Ovary (tissue), 7 donors: ENCODE measurements at regions not wholly inside any gene's neighbourhood (a gene's known extent, or its start where the extent isn't known, plus 50 kb on each side); places are given as distances from the start of the nearest gene placed in this dataset.

Source experiments
- DNase-seq, 5 donors: peaks; one replicate each; pipeline ENCODE4 v3.0.0-alpha.2; 2019 to 2020
- H3K27ac ChIP-seq, 2 donors: fragments of 200-600 bp; one replicate each; pipeline versions ENCODE4 v1.5.1 to v1.8.0; 2019 to 2022
- H3K27me3 ChIP-seq: fragments of 200-600 bp; one replicate; pipeline ENCODE4 v1.8.0; 2022
- H3K36me3 ChIP-seq: fragments of 200-600 bp; sonication (generic); one replicate; pipeline ENCODE4 v1.5.1; 2019
- H3K4me1 ChIP-seq: one replicate; pipeline ENCODE4 v1.8.1; 2013; ENCODE audit warnings: mild to moderate bottlenecking, moderate library complexity; ENCODE audit not compliant: insufficient read depth
- H3K4me3 ChIP-seq: fragments of 200-600 bp; sonication (generic); one replicate; pipeline ENCODE4 v1.5.1; 2017
- H3K9me3 ChIP-seq, 2 donors: fragments of 200-600 bp in 1 of 2; sonication (generic) in 1 of 2; one replicate each; pipeline versions ENCODE4 v1.5.1 to v1.8.1; 2013 to 2019; ENCODE audit warnings: mild to moderate bottlenecking in 1 of 2, moderate library complexity in 1 of 2
- CTCF ChIP-seq, 3 donors: fragments of 450-650 bp in 2 of 3; fragments of 200-600 bp in 1 of 3; IDR thresholded peaks; one replicate each; pipeline versions ENCODE4 v1.5.1 to v1.8.0; 2016 to 2022; ENCODE audit warnings: antibody characterized with exemption in 3 of 3, mild to moderate bottlenecking in 1 of 3
- EP300 ChIP-seq: sonication (generic); formaldehyde crosslinking; IDR thresholded peaks from one replicate; pipeline ENCODE4 v1.6.1; 2017; ENCODE audit warnings: antibody characterized with exemption
- POLR2A ChIP-seq: fragments of 450-650 bp; IDR thresholded peaks from one replicate; pipeline ENCODE4 v1.6.1; 2017; ENCODE audit warnings: antibody characterized with exemption, mild to moderate bottlenecking, moderate library complexity
- WGBS, 3 donors: extraction: QIAGEN DNeasy Blood & Tissue Kit in 1 of 3; methylation state at CpG; one replicate each; pipeline versions ENCODE4 v1.1.5 to v1.1.7; 2013 to 2017; 5-methylcytosine and 5-hydroxymethylcytosine counted together
- intact Hi-C, 4 donors: fragments of 100-400 bp; cut with DNase I; formaldehyde crosslinking; loops; one replicate each; pipeline versions ENCODE4 v1.11.0 to v1.15.1; 2022 to 2023
- donor health status: DM: no; HTN: no; CAD: no; lungs with moderate emphysema.
- donor health status: DM: no; HTN: no; CAD: no.
- donor health status: Bipolar disorder and iron deficiency.
- donor health status: DM: no; HTN: no; CAD: no.
- donor health status: DM: yes; HTN: yes; CAD: no.

- intact Hi-C loops, result no loop called here
- Histone ChIP-seq H3K36me3 (no peaks in the 10 kb centered on the region), H3K4me3 (no peak overlapping the region), H3K27ac (no peak overlapping the region), H3K9me3 (no peaks in the 10 kb centered on the region), H3K27me3 (no peaks in the 10 kb centered on the region), H3K4me1 (no peaks in the 10 kb centered on the region)
- 62 to 63% (median 63%) methylated on average over 3 of the region's 3 CpGs for WGBS, 3 donors
- no peak for DNase-seq
- no peak for TF ChIP-seq POLR2A
- TF ChIP-seq CTCF (IDR thresholded peaks at IDR 0.05), result no peak
- TF ChIP-seq EP300, result no peak
Measured at GRCh38 chr2:184067502-184067901, 530.8 kb upstream of the ZNF804A start.

GRCh38 chr2:184072470-184072869 is 525.9 kb upstream of the ZNF804A start:
- Histone ChIP-seq H3K4me1 (no peaks in the 10 kb centered on the region), H3K27ac (no peak overlapping the region), H3K9me3 (no peaks in the 10 kb centered on the region), H3K27me3 (no peaks in the 10 kb centered on the region), H3K4me3 (no peak overlapping the region), H3K36me3 (no peaks in the 10 kb centered on the region)
- no peak for DNase-seq
- intact Hi-C loops, result no loop called here
- no peak for TF ChIP-seq POLR2A
- no peak for TF ChIP-seq CTCF (IDR thresholded peaks at IDR 0.05)
- no peak for TF ChIP-seq EP300
- WGBS, 3 donors, result 62 to 83% (median 68%) methylated on average over 2 of the region's 2 CpGs

GRCh38 chr2:184078496-184078895 is 519.8 kb upstream of the ZNF804A start:
- Histone ChIP-seq H3K27ac (no peak overlapping the region), H3K4me3 (no peak overlapping the region), H3K9me3 (no peaks in the 10 kb centered on the region), H3K27me3 (no peaks in the 10 kb centered on the region), H3K4me1 (no peaks in the 10 kb centered on the region), H3K36me3 (no peaks in the 10 kb centered on the region)
- no peak for TF ChIP-seq CTCF (IDR thresholded peaks at IDR 0.05)
- no peak for TF ChIP-seq EP300
- no peak for TF ChIP-seq POLR2A
- WGBS, 3 donors, result 78 to 84% (median 81%) methylated on average over 2 of the region's 2 CpGs
- DNase-seq, result no peak
- intact Hi-C loops, result no loop called here

- intact Hi-C loops, result no loop called here
- Histone ChIP-seq H3K27me3 (no peaks in the 10 kb centered on the region), H3K36me3 (no peaks in the 10 kb centered on the region), H3K27ac (no peak overlapping the region), H3K9me3 (no peaks in the 10 kb centered on the region), H3K4me1 (no peaks in the 10 kb centered on the region), H3K4me3 (no peak overlapping the region)
- TF ChIP-seq EP300, result no peak
- no peak for TF ChIP-seq POLR2A
- TF ChIP-seq CTCF (IDR thresholded peaks at IDR 0.05), result no peak
- DNase-seq, result no peak
- 69 to 71% (median 70%) methylated on average over 3 of the region's 3 CpGs for WGBS, 3 donors
Measured at GRCh38 chr2:184091456-184091855, 506.9 kb upstream of the ZNF804A start.
